Ovary (tissue), 7 donors: ENCODE measurements at regions not wholly inside any gene's neighbourhood (a gene's known extent, or its start where the extent isn't known, plus 50 kb on each side); places are given as distances from the start of the nearest gene placed in this dataset.

Source experiments
- DNase-seq, 5 donors: peaks; one replicate each; pipeline ENCODE4 v3.0.0-alpha.2; 2019 to 2020
- H3K27ac ChIP-seq, 2 donors: fragments of 200-600 bp; one replicate each; pipeline versions ENCODE4 v1.5.1 to v1.8.0; 2019 to 2022
- H3K27me3 ChIP-seq: fragments of 200-600 bp; one replicate; pipeline ENCODE4 v1.8.0; 2022
- H3K36me3 ChIP-seq: fragments of 200-600 bp; sonication (generic); one replicate; pipeline ENCODE4 v1.5.1; 2019
- H3K4me1 ChIP-seq: one replicate; pipeline ENCODE4 v1.8.1; 2013; ENCODE audit warnings: mild to moderate bottlenecking, moderate library complexity; ENCODE audit not compliant: insufficient read depth
- H3K4me3 ChIP-seq: fragments of 200-600 bp; sonication (generic); one replicate; pipeline ENCODE4 v1.5.1; 2017
- H3K9me3 ChIP-seq, 2 donors: fragments of 200-600 bp in 1 of 2; sonication (generic) in 1 of 2; one replicate each; pipeline versions ENCODE4 v1.5.1 to v1.8.1; 2013 to 2019; ENCODE audit warnings: mild to moderate bottlenecking in 1 of 2, moderate library complexity in 1 of 2
- CTCF ChIP-seq, 3 donors: fragments of 450-650 bp in 2 of 3; fragments of 200-600 bp in 1 of 3; IDR thresholded peaks; one replicate each; pipeline versions ENCODE4 v1.5.1 to v1.8.0; 2016 to 2022; ENCODE audit warnings: antibody characterized with exemption in 3 of 3, mild to moderate bottlenecking in 1 of 3
- EP300 ChIP-seq: sonication (generic); formaldehyde crosslinking; IDR thresholded peaks from one replicate; pipeline ENCODE4 v1.6.1; 2017; ENCODE audit warnings: antibody characterized with exemption
- POLR2A ChIP-seq: fragments of 450-650 bp; IDR thresholded peaks from one replicate; pipeline ENCODE4 v1.6.1; 2017; ENCODE audit warnings: antibody characterized with exemption, mild to moderate bottlenecking, moderate library complexity
- WGBS, 3 donors: extraction: QIAGEN DNeasy Blood & Tissue Kit in 1 of 3; methylation state at CpG; one replicate each; pipeline versions ENCODE4 v1.1.5 to v1.1.7; 2013 to 2017; 5-methylcytosine and 5-hydroxymethylcytosine counted together
- intact Hi-C, 4 donors: fragments of 100-400 bp; cut with DNase I; formaldehyde crosslinking; loops; one replicate each; pipeline versions ENCODE4 v1.11.0 to v1.15.1; 2022 to 2023
- donor health status: DM: no; HTN: no; CAD: no; lungs with moderate emphysema.
- donor health status: DM: no; HTN: no; CAD: no.
- donor health status: Bipolar disorder and iron deficiency.
- donor health status: DM: no; HTN: no; CAD: no.
- donor health status: DM: yes; HTN: yes; CAD: no.

- Histone ChIP-seq H3K27me3 (no peaks in the 10 kb centered on the region), H3K4me3 (no peak overlapping the region), H3K27ac (no peak overlapping the region), H3K9me3 (no peaks in the 10 kb centered on the region), H3K4me1 (no peaks in the 10 kb centered on the region), H3K36me3 (no peaks in the 10 kb centered on the region)
- intact Hi-C loops: no loop called here
- no peak for TF ChIP-seq POLR2A
- no peak for TF ChIP-seq CTCF (IDR thresholded peaks at IDR 0.05)
- no peak for TF ChIP-seq EP300
- no peak for DNase-seq
- 67 to 69% (median 67%) methylated on average over 6 of the region's 6 CpGs for WGBS, 3 donors
These were observed 88.7 kb downstream of the AIPL1 start for GRCh38 chr17:6346156-6346786.

GRCh38 chr17:6343736-6344135 is 91.2 kb downstream of the AIPL1 start:
- H3K4me3 ChIP-seq: no peak overlapping the region
- no peaks in the 10 kb centered on the region for H3K36me3 ChIP-seq
- no peak for DNase-seq
- H3K27me3 ChIP-seq: no peaks in the 10 kb centered on the region
- H3K4me1 ChIP-seq: no peaks in the 10 kb centered on the region
- TF ChIP-seq EP300 (no peak), POLR2A (no peak), CTCF (IDR thresholded peaks at IDR 0.05) (no peak)
- no peak overlapping the region for H3K27ac ChIP-seq
- 78 to 86% (median 86%) methylated on average over 3 of the region's 3 CpGs for WGBS, 3 donors
- intact Hi-C loops: no loop called here
- H3K9me3 ChIP-seq: no peaks in the 10 kb centered on the region

- H3K36me3 ChIP-seq: no peaks in the 10 kb centered on the region
- TF ChIP-seq CTCF (IDR thresholded peaks at IDR 0.05): no peak
- TF ChIP-seq POLR2A: no peak
- no peak for TF ChIP-seq EP300
These were observed 91.7 kb downstream of the AIPL1 start for GRCh38 chr17:6343191-6343590.

GRCh38 chr17:6340708-6341107 is 94.2 kb downstream of the AIPL1 start:
- H3K27ac ChIP-seq: no peak overlapping the region
- 21 to 30% (median 25%) methylated on average over 7 of the region's 7 CpGs for WGBS, 3 donors
- no peaks in the 10 kb centered on the region for H3K4me1 ChIP-seq
- H3K4me3 ChIP-seq: no peak overlapping the region
- intact Hi-C loops: no loop called here
- no peaks in the 10 kb centered on the region for H3K27me3 ChIP-seq
- no peaks in the 10 kb centered on the region for H3K36me3 ChIP-seq
- no peaks in the 10 kb centered on the region for H3K9me3 ChIP-seq
- no peak for DNase-seq
- TF ChIP-seq CTCF (IDR thresholded peaks at IDR 0.05) (no peak), POLR2A (no peak), EP300 (no peak)

More at GRCh38 chr17:6343191-6343590, 91.7 kb downstream of the AIPL1 start:
- Histone ChIP-seq H3K27me3 (no peaks in the 10 kb centered on the region), H3K9me3 (no peaks in the 10 kb centered on the region), H3K4me3 (no peak overlapping the region), H3K4me1 (no peaks in the 10 kb centered on the region), H3K27ac (no peak overlapping the region)
- no peak for DNase-seq
- intact Hi-C loops: no loop called here
- 78 to 86% (median 85%) methylated on average over 5 of the region's 5 CpGs for WGBS, 3 donors
